Tibial nerve (tissue), 4 donors: ENCODE measurements at regions not wholly inside any gene's neighbourhood (a gene's known extent, or its start where the extent isn't known, plus 50 kb on each side); places are given as distances from the start of the nearest gene placed in this dataset.

Source experiments
- DNase-seq, 2 donors: peaks; one replicate each; pipeline ENCODE4 v3.0.0-alpha.2; 2019; ENCODE audit warnings: low spot score in 2 of 2
- H3K27ac ChIP-seq, 4 donors: fragments of 200-600 bp; sonication (generic) in 3 of 4; one replicate each; pipeline ENCODE4 v1.5.1; 2017 to 2019; ENCODE audit warnings: mild to moderate bottlenecking in 1 of 4
- H3K27me3 ChIP-seq, 2 donors: fragments of 200-600 bp; sonication (generic) in 1 of 2; one replicate each; pipeline versions ENCODE4 v1.5.1 to v1.6.0; 2017 to 2019
- H3K36me3 ChIP-seq, 3 donors: fragments of 200-600 bp; sonication (generic); one replicate each; pipeline ENCODE4 v1.5.1; 2018 to 2019
- H3K4me1 ChIP-seq, 4 donors: fragments of 200-600 bp; sonication (generic) in 3 of 4; one replicate each; pipeline ENCODE4 v1.5.1; 2017 to 2019
- H3K4me3 ChIP-seq, 4 donors: fragments of 200-600 bp; sonication (generic) in 3 of 4; one replicate each; pipeline ENCODE4 v1.5.1; 2017 to 2019; ENCODE audit warnings: mild to moderate bottlenecking in 1 of 4, moderate library complexity in 1 of 4
- H3K9me3 ChIP-seq, 4 donors: fragments of 200-600 bp; sonication (generic) in 3 of 4; one replicate each; pipeline ENCODE4 v1.5.1; 2017 to 2019
- EP300 ChIP-seq, 2 donors: sonication (generic); formaldehyde crosslinking; IDR thresholded peaks; one replicate each; pipeline ENCODE4 v1.6.1; 2017; ENCODE audit warnings: antibody characterized with exemption in 2 of 2, mild to moderate bottlenecking in 1 of 2
- POLR2A ChIP-seq, 2 donors: fragments of 450-650 bp; IDR thresholded peaks; one replicate each; pipeline ENCODE4 v1.6.1; 2017; ENCODE audit warnings: antibody characterized with exemption in 2 of 2, mild to moderate bottlenecking in 2 of 2, moderate library complexity in 2 of 2
- WGBS, 2 donors: methylation state at CpG; one replicate each; pipeline ENCODE4 v1.1.5; 2018; 5-methylcytosine and 5-hydroxymethylcytosine counted together
- TF ChIP-seq, protein P1 (sequence below), 5 experiments: fragments of 200-600 bp in 3 of 5; fragments of 450-650 bp in 2 of 5; sonication (generic) in 3 of 5; IDR thresholded peaks; one replicate each; pipeline ENCODE4 v1.5.1; 2016 to 2019; ENCODE audit warnings: antibody characterized with exemption in 5 of 5, mild to moderate bottlenecking in 3 of 5, moderate library complexity in 2 of 5

DNA sequence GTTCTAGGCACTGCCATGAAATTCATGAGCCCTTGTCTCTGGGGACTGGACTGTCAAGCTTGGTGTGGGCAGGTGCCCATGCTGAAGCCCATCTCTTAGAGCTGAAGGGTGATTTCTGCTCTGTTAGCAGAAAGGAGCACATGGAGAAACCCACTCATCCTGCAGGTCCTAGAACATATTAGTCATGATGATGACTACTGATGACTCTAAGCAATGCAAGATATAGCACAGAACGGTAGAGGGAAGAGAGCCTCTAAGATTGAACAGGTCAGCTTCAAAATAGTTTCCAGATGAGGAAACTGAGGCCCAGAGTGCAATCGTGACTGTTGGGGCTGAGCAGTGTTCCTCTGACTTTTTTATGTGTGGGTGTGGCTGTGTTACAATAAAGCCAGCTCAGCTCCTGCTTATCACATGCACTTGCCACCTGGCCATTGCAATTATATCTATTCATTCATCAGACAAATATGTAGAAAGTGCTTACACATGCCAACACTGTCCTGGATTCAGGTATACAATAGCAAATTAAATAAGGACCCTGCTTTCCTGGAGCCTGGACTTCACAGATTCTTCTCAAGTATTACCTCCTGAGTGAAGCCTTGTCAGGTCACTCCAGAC lies 140.2 kb upstream of the BRINP1 start:
- H3K9me3 ChIP-seq: no peaks in the 10 kb centered on the region
- no peaks in the 10 kb centered on the region for H3K4me1 ChIP-seq
- no peaks in the 10 kb centered on the region for H3K36me3 ChIP-seq
- no peak overlapping the region for H3K27ac ChIP-seq
- WGBS, 2 donors: 76 to 78% methylated on average over 2 of the region's 2 CpGs
- DNase-seq: no peak
- TF ChIP-seq, protein P1, sequence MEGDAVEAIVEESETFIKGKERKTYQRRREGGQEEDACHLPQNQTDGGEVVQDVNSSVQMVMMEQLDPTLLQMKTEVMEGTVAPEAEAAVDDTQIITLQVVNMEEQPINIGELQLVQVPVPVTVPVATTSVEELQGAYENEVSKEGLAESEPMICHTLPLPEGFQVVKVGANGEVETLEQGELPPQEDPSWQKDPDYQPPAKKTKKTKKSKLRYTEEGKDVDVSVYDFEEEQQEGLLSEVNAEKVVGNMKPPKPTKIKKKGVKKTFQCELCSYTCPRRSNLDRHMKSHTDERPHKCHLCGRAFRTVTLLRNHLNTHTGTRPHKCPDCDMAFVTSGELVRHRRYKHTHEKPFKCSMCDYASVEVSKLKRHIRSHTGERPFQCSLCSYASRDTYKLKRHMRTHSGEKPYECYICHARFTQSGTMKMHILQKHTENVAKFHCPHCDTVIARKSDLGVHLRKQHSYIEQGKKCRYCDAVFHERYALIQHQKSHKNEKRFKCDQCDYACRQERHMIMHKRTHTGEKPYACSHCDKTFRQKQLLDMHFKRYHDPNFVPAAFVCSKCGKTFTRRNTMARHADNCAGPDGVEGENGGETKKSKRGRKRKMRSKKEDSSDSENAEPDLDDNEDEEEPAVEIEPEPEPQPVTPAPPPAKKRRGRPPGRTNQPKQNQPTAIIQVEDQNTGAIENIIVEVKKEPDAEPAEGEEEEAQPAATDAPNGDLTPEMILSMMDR (IDR thresholded peaks at IDR 0.05): no peak
- TF ChIP-seq EP300 (IDR thresholded peaks at IDR 0.05) (no peak), POLR2A (IDR thresholded peaks at IDR 0.05) (no peak)
- H3K27me3 ChIP-seq: no peaks in the 10 kb centered on the region
- no peak overlapping the region for H3K4me3 ChIP-seq

GRCh38 chr9:119501374-119501773 lies 132.1 kb upstream of the BRINP1 start:
- Histone ChIP-seq H3K9me3 (no peaks in the 10 kb centered on the region), H3K4me3 (no peak overlapping the region), H3K36me3 (no peaks in the 10 kb centered on the region), H3K4me1 (no peaks in the 10 kb centered on the region), H3K27me3 (no peaks in the 10 kb centered on the region), H3K27ac (no peak overlapping the region)
- 81 to 83% methylated on average over 3 of the region's 3 CpGs for WGBS, 2 donors
- TF ChIP-seq, protein P1 (IDR thresholded peaks at IDR 0.05): no peak
- no peak for TF ChIP-seq POLR2A (IDR thresholded peaks at IDR 0.05)
- no peak for TF ChIP-seq EP300 (IDR thresholded peaks at IDR 0.05)
- DNase-seq: no peak

DNA sequence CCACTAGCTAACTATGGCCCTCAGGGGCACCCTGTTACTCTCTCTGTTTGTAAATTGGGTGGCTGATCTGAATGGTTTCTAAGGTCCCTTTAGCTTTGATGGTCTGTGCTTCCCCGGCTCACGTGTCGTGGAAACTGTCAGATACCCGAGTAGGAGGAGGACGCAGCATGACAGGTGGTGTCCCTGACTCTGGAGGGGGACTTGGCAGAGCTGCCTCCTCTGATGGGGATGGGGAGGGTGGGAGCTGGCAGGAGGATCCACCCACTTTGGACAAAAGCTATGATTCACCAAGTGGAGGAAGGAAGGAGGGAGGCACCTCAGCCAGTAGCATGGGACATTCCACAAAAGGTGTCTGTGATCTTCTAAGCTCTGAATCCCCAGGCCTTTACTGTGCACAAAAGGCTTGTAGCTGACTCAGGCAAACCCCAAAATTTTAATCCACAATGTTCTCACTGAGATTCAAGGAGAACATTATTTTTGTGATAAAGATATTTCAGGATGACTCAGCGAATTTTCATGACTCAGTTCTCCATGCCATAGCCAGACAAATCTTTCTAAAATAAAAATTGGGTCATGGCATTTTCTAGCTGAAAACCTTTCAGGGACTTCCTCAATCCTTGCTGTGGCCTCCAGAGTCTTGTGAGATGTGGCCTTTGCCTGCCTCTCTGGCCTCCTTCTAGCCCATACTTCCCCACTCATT lies 131.0 kb upstream of the BRINP1 start:
- Histone ChIP-seq H3K4me3 (no peak overlapping the region), H3K27ac (no peak overlapping the region), H3K27me3 (no peaks in the 10 kb centered on the region), H3K4me1 (no peaks in the 10 kb centered on the region), H3K36me3 (no peaks in the 10 kb centered on the region), H3K9me3 (no peaks in the 10 kb centered on the region)
- DNase-seq: no peak
- TF ChIP-seq, protein P1 (IDR thresholded peaks at IDR 0.05): no peak
- TF ChIP-seq EP300 (IDR thresholded peaks at IDR 0.05) (no peak), POLR2A (IDR thresholded peaks at IDR 0.05) (no peak)
- 78 to 91% methylated on average over 6 of the region's 6 CpGs for WGBS, 2 donors

GRCh38 chr9:119487118-119487827 lies 118.0 kb upstream of the BRINP1 start:
- DNase-seq: no peak
- H3K27ac ChIP-seq: no peak overlapping the region
- no peaks in the 10 kb centered on the region for H3K27me3 ChIP-seq
- TF ChIP-seq POLR2A (IDR thresholded peaks at IDR 0.05) (no peak), EP300 (IDR thresholded peaks at IDR 0.05) (no peak)
- TF ChIP-seq, protein P1 (IDR thresholded peaks at IDR 0.05): no peak
- H3K4me1 ChIP-seq: no peaks in the 10 kb centered on the region
- no peaks in the 10 kb centered on the region for H3K36me3 ChIP-seq
- H3K9me3 ChIP-seq: no peaks in the 10 kb centered on the region
- 58 to 59% methylated on average over 6 of the region's 6 CpGs for WGBS, 2 donors
- no peak overlapping the region for H3K4me3 ChIP-seq

- Histone ChIP-seq H3K9me3 (no peaks in the 10 kb centered on the region), H3K4me1 (no peaks in the 10 kb centered on the region), H3K27me3 (no peaks in the 10 kb centered on the region), H3K36me3 (no peaks in the 10 kb centered on the region), H3K4me3 (no peak overlapping the region), H3K27ac (no peak overlapping the region)
- no peak for DNase-seq
- TF ChIP-seq POLR2A (IDR thresholded peaks at IDR 0.05) (no peak), EP300 (IDR thresholded peaks at IDR 0.05) (no peak)
- TF ChIP-seq, protein P1 (IDR thresholded peaks at IDR 0.05): no peak
These were observed 113.9 kb upstream of the BRINP1 start for GRCh38 chr9:119483153-119483552.
